Panc1 (cell line): ENCODE measurements at regions not wholly inside any gene's neighbourhood (a gene's known extent, or its start where the extent isn't known, plus 50 kb on each side); places are given as distances from the start of the nearest gene placed in this dataset.

Experiments
- ATAC-seq: fragments of 200-7000 bp; cut with Tn5 transposase; 2 replicates; pipeline ENCODE4 v1.9.1; 2020; ENCODE audit warnings: mild to moderate bottlenecking, moderate library complexity
- BruUV-seq: library from RNA; stranded (reverse); fragments of 400-500 nt; replicated peaks from 2 replicates; lab custom pipeline; 2021; lab: Mats Ljungman, UMichigan
- CTCF ChIA-PET: fragments of 300-600 bp; sonication (Branson Sonifier 250); formaldehyde crosslinking; loops from one replicate; lab custom pipeline; 2022; ENCODE audit warnings: antibody characterized with exemption; lab: Charles Lee
- POLR2A ChIA-PET: fragments of 300-600 bp; sonication (Branson Sonifier 250); formaldehyde crosslinking; loops from one replicate; lab custom pipeline; 2022; ENCODE audit warnings: antibody characterized with exemption; lab: Charles Lee
- DNase-seq: peaks from one replicate; pipeline ENCODE4 v3.0.0-alpha.2; 2010; ENCODE audit warnings: low read depth, low spot score
- H3K27ac ChIP-seq: 2 replicates; pipeline ENCODE4 v1.5.1; 2011; ENCODE audit warnings: mild to moderate bottlenecking, low read length, inconsistent platforms
- H3K27me3 ChIP-seq: fragments of 200-500 bp; sonication (Bioruptor generic); 2 replicates; pipeline ENCODE4 v1.6.0; 2014; ENCODE audit warnings: low read length, inconsistent platforms; ENCODE audit not compliant: control insufficient read depth, insufficient read depth
- H3K36me3 ChIP-seq: fragments of 200-500 bp; sonication (Bioruptor generic); 2 replicates; pipeline ENCODE4 v1.5.1; 2014; ENCODE audit warnings: inconsistent platforms, mild to moderate bottlenecking, low read length, moderate library complexity; ENCODE audit not compliant: control insufficient read depth, insufficient read depth
- H3K4me1 ChIP-seq: 2 replicates; pipeline ENCODE4 v1.5.1; 2011; ENCODE audit warnings: inconsistent platforms, mild to moderate bottlenecking, low read length, moderate library complexity; ENCODE audit not compliant: control insufficient read depth, insufficient read depth
- H3K4me3 ChIP-seq, 2 experiments: 2 replicates each; pipeline ENCODE4 v1.5.1; 2011 to 2012; ENCODE audit warnings: low read depth in 2 of 2, low read length in 2 of 2, mild to moderate bottlenecking in 2 of 2, inconsistent platforms in 1 of 2, moderate library complexity in 1 of 2
- H3K9me3 ChIP-seq: fragments of 200-500 bp; sonication (Bioruptor generic); 2 replicates; pipeline ENCODE4 v1.5.1; 2014; ENCODE audit warnings: low read depth, mild to moderate bottlenecking, inconsistent platforms, low read length, moderate library complexity; ENCODE audit not compliant: control insufficient read depth, insufficient read depth
- POLR2AphosphoS5 ChIP-seq: IDR thresholded peaks from 2 replicates; pipeline ENCODE4 v1.6.1; 2012; ENCODE audit warnings: mild to moderate bottlenecking, low read depth, low read length, moderate library complexity
- SIN3A ChIP-seq: IDR thresholded peaks from 2 replicates; pipeline ENCODE4 v1.6.1; 2012; ENCODE audit warnings: low read depth, mild to moderate bottlenecking, low read length, moderate library complexity, borderline replicate concordance; ENCODE audit not compliant: insufficient read depth
- TCF7L2 ChIP-seq: IDR thresholded peaks from 2 replicates; pipeline ENCODE4 v1.6.1; 2011; ENCODE audit warnings: mild to moderate bottlenecking, low read depth, low read length, inconsistent platforms
- in situ Hi-C: cut with HindIII; loops from 2 replicates; pipeline ENCODE4 v1.10.0; 2016; ENCODE audit warnings: low sequenced_read_pairs, low pct_unique_long_range_greater_than_20kb
- intact Hi-C: fragments of 100-400 bp; cut with micrococcal nuclease; formaldehyde crosslinking; loops from one replicate; pipeline ENCODE4 v1.10.0; 2022; ENCODE audit not compliant: unreplicated experiment
- TF ChIP-seq, protein P1 (sequence below), 2 experiments: IDR thresholded peaks; 2 replicates each; pipeline ENCODE4 v1.6.1; 2011 to 2012; ENCODE audit warnings: low read depth in 2 of 2, control low read depth in 1 of 2, low read length in 1 of 2, mild to moderate bottlenecking in 1 of 2, moderate library complexity in 1 of 2; ENCODE audit not compliant: insufficient read depth in 1 of 2
- TF ChIP-seq, protein P2 (sequence below): fragments of 450-650 bp; IDR thresholded peaks from 2 replicates; pipeline ENCODE4 v1.5.1; 2017; ENCODE audit warnings: mild to moderate bottlenecking

DNA sequence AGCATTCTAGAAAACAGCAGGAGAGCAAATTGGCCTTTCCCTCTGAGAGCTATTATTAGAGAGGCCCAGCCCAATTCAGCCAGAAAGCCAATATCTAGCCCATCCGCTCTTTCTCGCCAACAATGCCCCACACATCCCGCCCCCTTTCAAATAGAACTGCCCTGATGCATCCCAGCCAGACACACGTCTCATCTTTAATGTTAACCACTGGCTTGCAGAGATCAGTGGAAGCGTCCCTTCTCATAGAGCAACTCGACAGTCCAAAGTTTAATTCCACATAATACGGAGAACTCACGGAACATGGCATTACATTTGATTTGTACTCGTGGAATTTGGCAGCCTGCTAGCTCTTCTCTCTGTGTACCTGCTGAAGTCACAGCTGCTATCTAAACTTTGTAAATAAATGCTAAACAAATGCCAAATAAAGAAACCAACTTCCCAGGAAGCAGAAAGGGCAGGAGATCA is 304.4 kb downstream of the DHX15 start:
- ATAC-seq (no peak), DNase-seq (no peak)
- intact Hi-C loops, result no loop called here
- Histone ChIP-seq H3K4me1 (no peaks in the 10 kb centered on the region), H3K9me3 (no peaks in the 10 kb centered on the region), H3K36me3 (no peaks in the 10 kb centered on the region), H3K27me3 (no peaks in the 10 kb centered on the region), H3K27ac (no peak overlapping the region), H3K4me3 (no peak overlapping the region)
- TF ChIP-seq POLR2AphosphoS5 (no peak), TCF7L2 (no peak), SIN3A (no peak)
- TF ChIP-seq, protein P1, sequence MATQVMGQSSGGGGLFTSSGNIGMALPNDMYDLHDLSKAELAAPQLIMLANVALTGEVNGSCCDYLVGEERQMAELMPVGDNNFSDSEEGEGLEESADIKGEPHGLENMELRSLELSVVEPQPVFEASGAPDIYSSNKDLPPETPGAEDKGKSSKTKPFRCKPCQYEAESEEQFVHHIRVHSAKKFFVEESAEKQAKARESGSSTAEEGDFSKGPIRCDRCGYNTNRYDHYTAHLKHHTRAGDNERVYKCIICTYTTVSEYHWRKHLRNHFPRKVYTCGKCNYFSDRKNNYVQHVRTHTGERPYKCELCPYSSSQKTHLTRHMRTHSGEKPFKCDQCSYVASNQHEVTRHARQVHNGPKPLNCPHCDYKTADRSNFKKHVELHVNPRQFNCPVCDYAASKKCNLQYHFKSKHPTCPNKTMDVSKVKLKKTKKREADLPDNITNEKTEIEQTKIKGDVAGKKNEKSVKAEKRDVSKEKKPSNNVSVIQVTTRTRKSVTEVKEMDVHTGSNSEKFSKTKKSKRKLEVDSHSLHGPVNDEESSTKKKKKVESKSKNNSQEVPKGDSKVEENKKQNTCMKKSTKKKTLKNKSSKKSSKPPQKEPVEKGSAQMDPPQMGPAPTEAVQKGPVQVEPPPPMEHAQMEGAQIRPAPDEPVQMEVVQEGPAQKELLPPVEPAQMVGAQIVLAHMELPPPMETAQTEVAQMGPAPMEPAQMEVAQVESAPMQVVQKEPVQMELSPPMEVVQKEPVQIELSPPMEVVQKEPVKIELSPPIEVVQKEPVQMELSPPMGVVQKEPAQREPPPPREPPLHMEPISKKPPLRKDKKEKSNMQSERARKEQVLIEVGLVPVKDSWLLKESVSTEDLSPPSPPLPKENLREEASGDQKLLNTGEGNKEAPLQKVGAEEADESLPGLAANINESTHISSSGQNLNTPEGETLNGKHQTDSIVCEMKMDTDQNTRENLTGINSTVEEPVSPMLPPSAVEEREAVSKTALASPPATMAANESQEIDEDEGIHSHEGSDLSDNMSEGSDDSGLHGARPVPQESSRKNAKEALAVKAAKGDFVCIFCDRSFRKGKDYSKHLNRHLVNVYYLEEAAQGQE (IDR thresholded peaks at IDR 0.05; ENCODE audit: insufficient read depth in 1 of 2, low read depth in 2 of 2, low read length in 1 of 2), result no peak
- TF ChIP-seq, protein P2, sequence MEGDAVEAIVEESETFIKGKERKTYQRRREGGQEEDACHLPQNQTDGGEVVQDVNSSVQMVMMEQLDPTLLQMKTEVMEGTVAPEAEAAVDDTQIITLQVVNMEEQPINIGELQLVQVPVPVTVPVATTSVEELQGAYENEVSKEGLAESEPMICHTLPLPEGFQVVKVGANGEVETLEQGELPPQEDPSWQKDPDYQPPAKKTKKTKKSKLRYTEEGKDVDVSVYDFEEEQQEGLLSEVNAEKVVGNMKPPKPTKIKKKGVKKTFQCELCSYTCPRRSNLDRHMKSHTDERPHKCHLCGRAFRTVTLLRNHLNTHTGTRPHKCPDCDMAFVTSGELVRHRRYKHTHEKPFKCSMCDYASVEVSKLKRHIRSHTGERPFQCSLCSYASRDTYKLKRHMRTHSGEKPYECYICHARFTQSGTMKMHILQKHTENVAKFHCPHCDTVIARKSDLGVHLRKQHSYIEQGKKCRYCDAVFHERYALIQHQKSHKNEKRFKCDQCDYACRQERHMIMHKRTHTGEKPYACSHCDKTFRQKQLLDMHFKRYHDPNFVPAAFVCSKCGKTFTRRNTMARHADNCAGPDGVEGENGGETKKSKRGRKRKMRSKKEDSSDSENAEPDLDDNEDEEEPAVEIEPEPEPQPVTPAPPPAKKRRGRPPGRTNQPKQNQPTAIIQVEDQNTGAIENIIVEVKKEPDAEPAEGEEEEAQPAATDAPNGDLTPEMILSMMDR, result no peak
- in situ Hi-C loops, result no loop called here
- no TSS peak for BruUV-seq
- POLR2A ChIA-PET, result no interaction called here
- CTCF ChIA-PET, result no interaction called here

DNA sequence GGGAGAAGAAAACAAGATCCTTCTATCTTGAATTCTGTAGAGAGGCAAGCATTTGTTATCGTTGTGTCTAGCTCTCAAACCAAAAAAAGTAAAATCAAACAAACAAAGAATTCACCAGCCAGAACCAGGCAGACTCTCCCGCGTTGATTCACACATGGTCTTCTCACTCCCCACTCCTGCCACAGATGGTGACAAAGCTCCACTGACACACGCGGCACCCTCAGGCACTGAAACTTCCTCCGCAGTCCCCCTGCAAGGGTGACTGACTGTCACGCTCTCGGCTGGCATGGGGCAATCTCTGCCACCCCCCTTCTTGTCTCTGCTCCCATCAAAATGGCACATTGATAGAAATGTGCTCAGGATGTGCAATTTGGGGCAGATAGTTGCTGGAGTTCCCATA is 304.9 kb downstream of the DHX15 start:
- CTCF ChIA-PET, result no interaction called here
- TF ChIP-seq TCF7L2 (no peak), POLR2AphosphoS5 (no peak), SIN3A (no peak)
- TF ChIP-seq, protein P1 (IDR thresholded peaks at IDR 0.05; ENCODE audit: insufficient read depth in 1 of 2, low read depth in 2 of 2, low read length in 1 of 2), result no peak
- TF ChIP-seq, protein P2, result no peak
- ATAC-seq (no peak), DNase-seq (no peak)
- Histone ChIP-seq H3K36me3 (no peaks in the 10 kb centered on the region), H3K27ac (no peak overlapping the region), H3K4me3 (no peak overlapping the region), H3K27me3 (no peaks in the 10 kb centered on the region), H3K4me1 (no peaks in the 10 kb centered on the region), H3K9me3 (no peaks in the 10 kb centered on the region)
- in situ Hi-C loops, result no loop called here
- POLR2A ChIA-PET, result no interaction called here
- no TSS peak for BruUV-seq
- intact Hi-C loops, result no loop called here
